ENCODE measurements at regions not wholly inside any gene's neighbourhood (a gene's known extent, or its start where the extent isn't known, plus 50 kb on each side); places are given as distances from the start of the nearest gene placed in this dataset.

GRCh38 chr6:14616656-14617055, 499.1 kb downstream of the CD83 start:
- intact Hi-C loops (cut with DNase I): no loop called here
- DNase-seq (ENCODE audit: low spot score): no peak

DNA sequence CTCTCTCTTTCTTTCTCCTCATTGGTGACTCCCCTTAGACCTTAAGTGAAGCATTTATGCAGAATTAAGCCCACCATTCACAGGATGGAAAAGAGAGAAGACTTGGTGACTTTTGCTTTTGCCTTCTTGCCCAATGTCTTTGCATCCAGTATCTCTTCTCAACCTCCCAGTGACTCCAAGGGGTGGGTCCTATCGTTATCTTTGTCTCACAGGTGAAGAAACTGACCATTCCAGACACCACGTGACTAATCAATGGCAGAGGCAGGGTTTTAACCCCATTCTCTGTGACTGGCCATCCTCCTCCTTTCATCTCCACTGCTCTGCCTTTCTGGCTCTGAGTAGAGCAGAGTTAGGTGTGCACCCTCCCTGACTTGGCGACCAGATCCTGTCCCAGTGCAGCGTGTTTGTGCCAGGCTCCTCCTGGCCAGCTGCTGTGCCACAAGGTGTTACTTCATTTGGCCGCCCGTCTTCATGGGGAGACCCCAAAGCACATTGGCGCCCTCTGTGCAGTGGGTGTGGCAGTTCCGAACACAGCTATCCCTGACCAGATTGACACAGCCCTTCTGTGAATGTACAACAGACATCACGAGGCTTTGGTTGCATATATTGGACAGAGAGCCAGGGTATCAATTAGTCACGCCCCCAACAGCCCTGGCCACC, 501.3 kb downstream of the CD83 start:
- DNase-seq (ENCODE audit: low spot score): no peak
- intact Hi-C loops (cut with DNase I): no loop called here

GRCh38 chr6:14619419-14619781, 501.8 kb downstream of the CD83 start:
- intact Hi-C loops (cut with DNase I): no loop called here
- DNase-seq (ENCODE audit: low spot score): no peak

GRCh38 chr6:14620522-14620921, 502.9 kb downstream of the CD83 start:
- DNase-seq (ENCODE audit: low spot score): no peak
- intact Hi-C loops (cut with DNase I): no loop called here

DNA sequence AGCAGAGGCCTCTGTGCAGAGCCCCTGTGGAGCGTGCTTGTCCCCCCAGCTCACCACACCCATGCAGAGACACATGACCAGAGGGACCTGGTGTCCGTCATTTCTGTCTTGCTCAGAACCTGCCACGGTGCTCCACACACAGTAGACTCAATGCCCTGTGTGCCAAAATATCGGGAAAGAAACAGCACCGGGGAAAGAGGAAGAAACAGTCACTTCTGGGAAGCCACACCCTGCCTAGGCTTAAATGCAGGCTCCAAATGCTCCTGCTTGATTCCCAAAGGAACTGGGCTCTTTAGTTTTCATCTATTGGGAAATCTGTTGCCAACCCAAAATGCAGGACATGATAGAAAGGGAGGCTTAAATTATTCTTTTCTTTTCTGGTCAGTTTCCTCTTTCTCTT, 503.9 kb downstream of the CD83 start:
- DNase-seq (ENCODE audit: low spot score): no peak
- intact Hi-C loops (cut with DNase I): no loop called here

GRCh38 chr6:14622085-14622484, 504.5 kb downstream of the CD83 start:
- intact Hi-C loops (cut with DNase I): no loop called here
- no peak for DNase-seq (ENCODE audit: low spot score)

GRCh38 chr6:14622909-14623505, 505.4 kb downstream of the CD83 start:
- no peak for DNase-seq (ENCODE audit: low spot score)

GRCh38 chr6:14625173-14625895, 507.8 kb downstream of the CD83 start:
- intact Hi-C loops (cut with DNase I): no loop called here
- DNase-seq (ENCODE audit: low spot score): no peak

More at GRCh38 chr6:14622909-14623505, 505.4 kb downstream of the CD83 start:
- intact Hi-C loops (cut with DNase I): no loop called here

DNA sequence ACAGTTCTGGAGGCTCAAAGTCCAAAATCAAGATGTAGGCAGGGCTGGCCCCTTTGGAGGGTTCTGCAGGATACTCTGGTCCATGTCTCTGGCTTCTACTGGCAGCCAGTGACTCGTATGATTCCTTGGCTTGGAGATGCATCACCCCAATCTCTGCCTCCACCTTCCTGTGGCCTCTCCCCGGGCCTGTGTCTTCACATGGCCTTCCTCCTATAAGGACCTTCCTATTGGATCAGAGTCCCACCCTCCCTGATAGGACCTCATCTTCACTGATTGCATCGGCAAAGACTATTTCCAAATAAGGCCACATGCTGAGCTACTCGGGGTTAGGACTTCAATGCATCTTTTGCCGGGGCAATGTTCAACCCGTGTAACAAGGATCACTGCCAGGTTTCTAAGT, 509.0 kb downstream of the CD83 start:
- intact Hi-C loops (cut with DNase I): no loop called here
- no peak for DNase-seq (ENCODE audit: low spot score)

DNA sequence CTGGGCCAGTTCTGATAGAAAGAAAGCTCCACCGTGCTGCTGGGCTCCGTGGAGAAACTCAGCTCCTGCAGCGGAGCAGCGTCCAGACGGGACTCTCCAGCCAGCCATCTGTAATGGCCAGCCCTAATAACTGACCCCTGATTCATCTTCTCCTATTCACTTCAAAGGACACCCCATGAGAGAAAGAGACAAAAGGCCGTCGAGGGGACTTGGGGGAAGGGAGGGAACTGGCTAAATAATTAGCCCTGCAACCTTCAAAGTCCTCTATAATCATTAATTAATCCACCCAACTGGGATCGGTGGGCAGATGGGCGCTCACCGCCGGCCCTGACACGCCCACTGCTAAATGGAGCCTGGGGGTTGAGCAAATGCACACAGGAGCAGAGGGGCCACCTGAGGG, 512.4 kb downstream of the CD83 start:
- intact Hi-C loops (cut with DNase I): no loop called here
- DNase-seq (ENCODE audit: low spot score): no peak

- intact Hi-C loops (cut with DNase I): loop anchor here in 1 of 2 donors (2.0 kb wide), 1 partner anchor 59 kb away; no protein-coding TSS in a partner anchor
- DNase-seq (ENCODE audit: low spot score): no peak
Observed at GRCh38 chr6:14633479-14633878, 515.9 kb downstream of the CD83 start.

- no peak for DNase-seq (ENCODE audit: low spot score)
- intact Hi-C loops (cut with DNase I): no loop called here
Observed at GRCh38 chr6:14634072-14634471, 516.5 kb downstream of the CD83 start.

DNA sequence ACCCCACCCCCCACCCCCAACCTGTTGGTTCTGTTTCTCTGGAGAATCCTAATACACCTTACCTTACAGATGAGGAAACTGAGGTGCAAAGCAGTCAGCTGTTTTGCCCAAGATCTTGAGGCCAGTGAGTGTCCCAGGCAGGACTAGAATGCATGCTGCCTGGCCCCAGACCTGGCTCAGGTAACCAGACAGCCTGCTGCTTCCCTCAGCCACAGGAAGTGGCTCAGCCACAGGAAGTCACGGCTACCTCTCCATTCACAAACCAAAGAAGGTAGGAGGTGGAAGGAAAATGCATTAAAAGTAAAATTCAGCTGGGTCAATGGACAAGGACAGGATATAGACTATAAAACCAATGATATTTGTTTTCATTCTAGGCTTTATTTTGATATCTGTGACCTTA, 517.6 kb downstream of the CD83 start:
- intact Hi-C loops (cut with DNase I): no loop called here
- DNase-seq (ENCODE audit: low spot score): no peak

DNA sequence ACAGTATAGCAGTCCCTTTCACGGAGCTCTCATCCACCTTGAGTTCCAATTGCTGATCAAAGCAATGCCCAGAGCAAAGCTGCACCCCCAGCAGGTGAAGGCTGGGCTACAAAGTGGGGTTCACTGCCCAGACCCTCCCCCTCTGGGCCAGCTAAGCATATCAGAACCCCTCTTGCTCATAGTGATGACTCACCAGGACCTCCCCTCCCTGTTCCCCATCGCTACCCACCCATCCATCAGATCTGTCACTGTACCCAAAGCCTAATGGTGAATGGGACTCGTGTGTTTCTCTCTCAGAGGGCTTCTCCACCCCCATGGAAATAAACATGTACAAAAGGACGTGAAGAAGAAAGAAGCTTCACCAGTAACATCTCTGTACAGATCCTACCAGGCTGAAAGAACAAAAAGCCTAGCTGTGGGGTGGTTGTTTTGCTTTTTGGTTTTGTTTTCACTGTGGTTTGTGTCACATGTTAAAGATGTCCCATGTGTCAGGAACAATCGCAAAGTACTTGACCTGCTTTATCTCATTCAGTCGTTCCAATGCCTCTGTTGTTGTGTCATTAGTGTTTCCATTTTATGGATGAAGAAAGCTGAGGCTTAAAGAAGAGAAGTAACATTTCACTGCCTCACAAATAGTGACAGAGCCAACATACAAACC, 518.5 kb downstream of the CD83 start:
- intact Hi-C loops (cut with DNase I): no loop called here
- DNase-seq (ENCODE audit: low spot score): no peak

DNA sequence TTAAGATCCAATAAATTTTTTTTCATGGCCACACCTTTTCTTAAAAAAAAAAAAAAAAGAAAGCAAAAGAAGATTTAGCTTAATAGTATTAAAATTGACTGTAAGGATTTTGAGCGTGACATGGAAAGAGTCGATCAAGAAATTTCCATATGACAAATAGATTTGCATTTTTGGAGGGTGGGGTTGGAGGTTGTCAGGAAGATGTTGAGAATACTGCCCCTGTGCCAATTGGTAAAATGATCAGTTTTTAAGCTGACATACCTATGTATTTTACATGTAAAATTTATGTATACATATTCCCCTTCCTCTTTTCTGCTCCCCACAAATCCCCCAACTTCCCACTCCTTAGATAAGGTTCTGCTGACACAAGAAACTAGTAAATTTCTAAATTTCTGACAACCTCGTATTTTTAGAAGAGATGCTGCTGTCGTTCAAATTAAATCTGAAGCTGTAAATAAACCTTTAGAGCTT, 520.9 kb downstream of the CD83 start:
- intact Hi-C loops (cut with DNase I): no loop called here
- DNase-seq (ENCODE audit: low spot score): no peak

DNA sequence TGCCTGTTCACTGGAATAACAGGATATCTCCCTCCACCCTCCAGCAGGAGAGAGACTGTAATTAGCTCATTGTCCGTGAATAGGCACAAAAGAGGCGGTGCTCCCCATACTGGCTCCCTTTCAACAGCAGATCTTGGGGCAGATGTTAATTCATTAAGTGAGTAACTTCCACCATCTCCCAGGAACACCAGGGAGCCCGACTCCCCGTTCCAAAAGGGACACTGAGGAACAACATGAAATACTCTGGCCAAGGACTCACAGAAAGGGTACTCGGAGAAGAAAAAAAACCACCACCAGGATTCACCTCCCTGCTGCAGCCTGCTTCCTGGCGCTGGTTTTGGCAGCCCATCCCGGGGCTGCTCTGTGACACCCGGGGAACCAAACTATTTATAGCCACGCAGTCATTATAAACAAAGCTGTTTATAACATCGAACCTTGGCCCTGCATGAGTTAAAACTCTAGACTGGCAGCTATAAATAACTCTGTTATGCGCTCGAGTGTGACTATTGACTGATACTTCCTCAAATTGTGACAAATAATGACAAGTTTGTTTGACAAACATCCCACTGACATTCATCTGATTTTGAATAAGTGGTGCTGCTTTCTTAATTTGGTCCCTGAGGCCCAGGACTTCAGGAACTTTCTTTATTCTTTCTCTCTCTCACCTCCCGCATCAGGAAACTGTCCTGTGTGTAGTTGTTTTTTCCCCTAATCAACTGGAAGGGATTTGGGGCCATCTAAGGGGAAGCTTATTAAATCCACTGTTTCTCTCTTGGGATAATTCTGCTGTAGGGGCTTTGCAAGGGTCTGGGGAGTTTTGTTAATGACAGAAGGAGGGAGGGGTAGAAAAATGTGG, 521.6 kb downstream of the CD83 start:
- DNase-seq (ENCODE audit: low spot score): no peak
- intact Hi-C loops (cut with DNase I): no loop called here

GRCh38 chr6:14639983-14640599, 522.5 kb downstream of the CD83 start:
- intact Hi-C loops (cut with DNase I): no loop called here
- DNase-seq (ENCODE audit: low spot score): no peak

DNA sequence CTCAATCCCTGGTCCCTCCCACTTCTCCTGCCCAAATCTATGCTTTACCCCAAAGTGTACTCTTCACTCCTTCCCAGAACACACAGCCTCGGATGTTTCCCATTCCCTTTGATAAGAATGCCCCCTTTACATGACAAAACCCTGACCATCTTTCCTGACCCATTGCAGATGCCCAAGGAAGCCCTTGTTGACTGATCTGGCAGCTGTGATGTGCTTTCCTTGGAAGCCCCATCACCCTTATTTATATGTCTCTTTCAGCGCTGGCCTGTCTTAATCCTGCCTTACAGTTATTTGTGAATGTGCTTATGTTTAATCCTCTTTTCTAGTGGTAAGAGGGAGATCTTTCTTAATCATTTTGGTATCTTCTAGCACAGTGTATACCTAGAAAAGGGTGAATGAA, 523.1 kb downstream of the CD83 start:
- DNase-seq (ENCODE audit: low spot score): no peak
- intact Hi-C loops (cut with DNase I): no loop called here
